HG02798 (cell line): ENCODE measurements at regions not wholly inside any gene's neighbourhood (a gene's known extent, or its start where the extent isn't known, plus 50 kb on each side); places are given as distances from the start of the nearest gene placed in this dataset.

Experiments
- ATAC-seq: cut with Tn5 transposase; IDR thresholded peaks from one replicate; pipeline ENCODE4 v1.9.1; 2021; ENCODE audit warnings: mild to moderate bottlenecking; ENCODE audit not compliant: unreplicated experiment, poor library complexity

DNA sequence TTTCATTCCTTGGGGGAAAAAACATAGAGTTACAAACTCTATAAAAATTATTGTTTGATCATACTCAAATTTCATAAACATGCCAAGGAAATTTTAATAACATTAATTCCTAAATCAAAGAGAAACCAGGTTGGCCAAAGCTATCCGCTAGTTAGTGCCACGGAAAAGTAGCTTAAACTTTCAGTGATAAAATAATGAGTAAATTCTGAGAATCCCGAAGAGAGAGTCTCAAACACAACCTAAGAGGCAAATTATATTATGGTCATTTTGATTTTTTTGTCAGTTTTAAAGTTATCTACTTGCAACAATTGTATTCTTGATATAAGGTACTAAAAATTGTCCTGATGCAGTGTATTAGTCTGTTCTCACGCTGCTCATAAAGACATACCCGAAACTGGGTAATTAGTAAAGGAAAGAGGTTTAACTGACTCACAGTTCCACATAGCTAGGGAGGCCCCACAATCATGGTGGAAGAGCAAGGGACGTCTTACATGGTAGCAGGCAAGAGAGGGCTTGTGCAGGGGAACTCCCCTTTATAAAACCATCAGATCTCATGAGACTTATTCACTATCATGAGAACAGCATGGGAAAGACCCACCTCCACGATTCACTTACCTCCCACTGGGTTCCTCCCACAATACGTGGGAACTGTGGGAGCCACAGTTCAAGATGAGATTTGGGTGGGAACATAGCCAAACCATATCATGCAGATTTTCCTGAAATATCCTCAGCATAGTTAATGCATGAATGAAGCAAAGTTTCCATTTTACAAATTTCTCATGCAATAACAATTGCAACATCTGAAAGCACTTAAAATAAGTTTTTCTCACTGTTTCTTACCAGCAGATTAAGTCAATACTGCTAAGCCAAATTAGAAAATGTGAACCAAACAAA is 205.9 kb upstream of the STK17B start:
- ATAC-seq = peak; percentile 63

DNA sequence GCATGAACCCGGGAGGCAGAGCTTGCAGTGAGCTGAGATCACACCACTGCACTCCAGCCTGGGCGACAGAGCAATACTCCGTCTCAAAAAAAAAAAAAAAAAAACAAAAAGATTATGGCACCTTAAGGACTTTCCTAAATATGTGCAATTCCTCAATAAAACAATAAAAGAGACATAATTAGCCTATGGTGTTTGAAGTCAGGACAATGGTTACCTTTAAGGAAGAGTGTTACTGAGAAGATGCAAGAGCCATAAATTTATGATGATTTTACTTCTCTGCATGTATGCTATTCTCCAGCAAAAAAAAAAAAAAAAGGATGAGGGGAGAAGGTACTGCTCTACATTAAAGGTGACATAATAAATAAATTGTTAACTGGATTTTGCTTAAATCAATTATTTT is 208.2 kb upstream of the STK17B start:
- ATAC-seq = no peak

- peak; percentile 26 for ATAC-seq
Measured at GRCh38 chr2:196380098-196380497, 208.7 kb upstream of the STK17B start.

GRCh38 chr2:196380575-196380974 is 209.2 kb upstream of the STK17B start:
- ATAC-seq = no peak

- no peak for ATAC-seq
Measured at GRCh38 chr2:196381464-196381863, 210.1 kb upstream of the STK17B start.

GRCh38 chr2:196383799-196384198 is 212.4 kb upstream of the STK17B start:
- no peak for ATAC-seq

- peak; percentile 61 for ATAC-seq
Measured at GRCh38 chr2:196384729-196385128, 213.4 kb upstream of the STK17B start.

DNA sequence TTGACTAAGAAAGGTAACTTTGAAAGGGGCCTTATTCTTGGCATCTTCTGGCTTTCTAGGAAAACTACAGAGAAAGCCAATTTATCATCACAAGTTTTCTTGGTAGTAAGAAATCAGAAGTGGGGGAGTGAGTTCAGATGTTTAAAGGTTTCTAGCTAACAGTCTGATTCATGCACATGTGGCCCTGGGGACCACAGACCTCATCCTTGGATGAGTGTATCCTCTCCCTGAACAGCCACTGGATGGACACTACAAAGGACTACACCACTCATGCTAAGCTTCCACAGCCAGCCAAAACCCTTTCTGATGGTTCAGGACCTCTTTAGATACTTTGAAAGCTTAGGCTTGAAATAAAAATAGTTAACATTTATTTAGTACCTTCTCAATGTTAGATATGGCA is 218.3 kb upstream of the STK17B start:
- no peak for ATAC-seq

DNA sequence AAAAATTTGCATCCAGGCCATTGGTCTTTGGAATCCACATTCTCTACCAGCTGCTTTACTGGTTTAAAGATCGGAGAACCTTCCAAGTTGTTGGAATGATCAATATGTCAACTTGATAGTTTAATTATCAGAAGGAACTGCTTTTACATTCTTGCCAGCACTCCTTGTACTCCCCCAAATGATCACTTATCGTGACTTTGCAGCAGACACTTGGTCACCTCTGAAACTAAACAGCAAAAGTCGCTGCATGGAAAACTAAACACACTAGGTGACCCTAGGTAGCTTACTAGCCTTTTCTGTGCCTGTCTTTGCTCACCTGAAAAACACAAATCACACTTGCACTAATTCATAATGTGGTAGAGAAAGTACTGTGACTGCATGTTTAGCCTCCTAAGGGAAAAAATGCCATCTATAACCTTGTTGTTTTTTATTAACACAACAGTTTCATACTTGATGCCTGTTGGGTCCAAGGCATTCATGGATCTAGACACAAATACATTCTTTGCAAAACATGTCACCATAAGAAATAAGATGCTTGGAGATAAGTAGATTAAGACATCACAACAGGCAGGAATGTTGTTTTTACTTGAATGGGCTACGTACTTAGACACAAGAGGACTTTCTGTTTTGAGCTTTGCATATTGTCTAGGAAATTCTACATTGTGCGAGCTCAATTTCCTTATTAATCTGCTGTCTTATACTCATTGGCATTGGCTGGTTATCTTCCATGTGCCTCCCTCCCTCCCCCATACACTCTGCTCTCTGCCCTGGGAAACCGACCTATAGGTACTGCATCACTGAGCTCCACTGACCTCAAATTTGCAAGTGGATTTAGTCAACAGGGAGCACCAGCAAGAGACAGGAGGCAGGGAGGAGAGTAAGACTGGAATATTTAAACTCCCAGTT is 219.1 kb upstream of the STK17B start:
- peak; percentile 69 for ATAC-seq

DNA sequence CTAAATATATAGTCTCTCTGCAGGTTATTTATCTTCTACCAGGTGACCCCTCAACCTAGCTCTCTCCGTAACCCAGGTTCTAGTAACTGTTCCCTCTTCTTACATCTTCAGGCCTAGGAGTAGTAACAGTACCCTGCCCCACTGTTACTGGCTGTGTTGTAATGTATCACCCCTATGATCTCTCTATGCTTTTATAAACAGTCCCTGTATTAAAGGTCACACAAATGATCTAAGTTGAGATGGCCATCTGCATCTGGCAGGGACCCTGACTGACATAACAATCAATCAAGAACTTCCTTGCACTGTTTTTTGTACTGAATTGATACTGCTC is 219.7 kb upstream of the STK17B start:
- ATAC-seq = peak; percentile 35

- no peak for ATAC-seq
Measured at GRCh38 chr2:196399096-196399495, 227.7 kb upstream of the STK17B start.

DNA sequence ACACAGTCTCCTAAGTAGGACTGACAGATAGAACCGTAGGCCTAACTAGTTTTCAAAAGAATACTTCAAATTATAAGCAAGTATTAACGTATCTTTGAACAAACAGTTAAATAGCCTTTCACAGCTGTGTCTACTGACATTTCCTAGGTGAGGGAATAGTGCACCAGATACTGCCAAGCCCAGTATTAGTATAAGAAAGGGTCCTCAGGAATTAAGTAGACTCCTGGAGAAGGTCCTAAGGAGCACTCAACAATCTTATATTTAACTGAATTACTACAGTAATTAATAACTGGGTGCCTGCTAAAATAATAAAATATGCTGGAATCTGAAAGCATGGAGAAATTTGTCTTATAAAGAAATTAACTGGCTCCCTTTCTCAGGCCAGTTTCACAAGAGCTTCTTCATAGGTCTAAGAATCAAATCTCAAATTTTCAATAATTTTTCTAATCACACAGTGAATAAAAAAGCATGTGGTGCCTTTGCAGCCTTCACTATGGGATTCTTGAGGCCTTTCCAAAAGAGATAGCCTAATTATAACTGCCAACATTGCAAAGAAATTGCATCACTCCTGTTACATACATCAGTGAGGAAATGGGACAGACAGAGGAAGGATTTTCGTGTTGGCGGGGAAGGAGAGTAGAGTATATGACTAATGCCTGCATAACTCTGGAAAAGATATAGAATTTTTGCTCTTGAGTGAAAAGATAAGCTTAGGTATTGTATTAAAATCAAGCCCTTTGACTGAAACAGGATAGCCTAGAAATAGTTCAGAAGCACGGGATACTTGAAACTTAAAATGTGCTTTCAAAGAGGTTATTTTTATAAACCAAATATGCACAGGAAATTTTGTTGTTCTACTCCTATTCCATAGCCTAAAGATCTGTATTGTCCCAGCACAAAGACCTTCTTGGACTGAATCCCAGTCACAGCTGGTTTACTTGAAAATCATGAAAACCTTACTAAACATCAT is 228.6 kb upstream of the STK17B start:
- no peak for ATAC-seq

DNA sequence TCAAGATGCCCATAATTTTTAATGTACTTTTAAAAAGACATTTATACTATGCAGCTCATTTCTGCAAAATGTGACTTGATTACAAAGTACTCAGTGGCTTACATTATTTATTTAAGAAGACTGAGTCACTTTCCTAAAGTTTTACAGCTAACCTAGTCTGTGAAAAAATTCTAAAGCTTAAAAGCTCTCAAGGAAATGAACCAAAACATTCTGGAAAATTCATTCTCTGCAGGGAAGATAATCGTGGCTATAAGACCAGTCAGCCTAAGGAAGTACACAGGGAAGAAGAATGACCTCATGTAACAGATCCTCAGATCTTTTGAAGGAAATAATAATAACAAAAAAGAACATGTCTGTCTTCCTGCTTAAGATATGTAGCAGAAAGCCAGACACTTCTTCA is 232.1 kb upstream of the STK17B start:
- no peak for ATAC-seq

- no peak for ATAC-seq
Measured at GRCh38 chr2:196404276-196404675, 232.9 kb upstream of the STK17B start.

DNA sequence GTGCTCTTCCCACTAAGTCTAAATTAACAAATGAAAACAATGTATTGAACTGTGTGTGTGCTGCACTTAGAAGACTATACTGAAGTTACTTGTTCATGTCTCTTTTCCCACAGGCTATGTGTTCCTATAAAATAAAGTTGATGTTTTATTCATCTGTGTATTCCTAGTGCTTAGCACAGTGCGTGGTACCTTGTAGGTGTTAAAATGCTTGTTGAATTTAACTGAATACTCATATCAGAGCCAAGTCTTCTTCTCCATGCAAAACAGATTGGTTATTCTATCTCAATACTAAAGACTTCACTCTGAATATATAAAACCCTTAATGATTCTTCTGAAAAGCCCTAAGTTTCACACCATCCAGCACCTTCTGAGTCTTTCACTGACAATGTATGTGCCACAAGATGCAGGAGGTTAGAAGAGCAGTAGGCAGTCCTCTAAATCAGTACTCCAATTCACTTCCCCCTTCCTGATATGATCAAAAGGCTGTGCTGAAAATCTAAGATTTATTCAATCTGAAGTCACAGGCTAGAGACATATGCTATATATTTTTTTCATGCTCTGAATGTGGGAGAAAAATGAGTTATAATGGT is 231.7 kb upstream of the CCDC150 start:
- ATAC-seq = peak; percentile 52

DNA sequence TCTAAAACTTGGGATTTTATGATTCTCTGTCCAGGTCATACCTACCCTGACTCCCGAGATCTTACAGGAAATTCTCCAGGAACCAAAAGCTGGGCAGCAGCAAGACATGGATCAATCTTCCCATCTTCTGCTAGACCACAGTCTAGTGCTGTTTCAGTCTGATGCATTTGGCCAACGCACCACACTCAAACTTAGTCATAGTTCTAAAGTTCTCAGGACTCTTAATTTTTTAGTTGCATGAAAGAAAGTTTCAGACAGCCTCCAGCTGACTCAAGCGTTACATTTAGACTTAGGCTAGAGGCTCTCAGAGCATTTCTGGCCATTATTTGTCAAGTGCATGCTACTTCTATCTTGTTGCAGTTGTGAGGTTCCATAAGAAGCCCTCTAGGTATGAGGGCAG is 230.1 kb upstream of the CCDC150 start:
- ATAC-seq = peak; percentile 50

GRCh38 chr2:196410008-196410407 is 229.5 kb upstream of the CCDC150 start:
- no peak for ATAC-seq

GRCh38 chr2:196413821-196414274 is 225.7 kb upstream of the CCDC150 start:
- peak; percentile 85 for ATAC-seq

DNA sequence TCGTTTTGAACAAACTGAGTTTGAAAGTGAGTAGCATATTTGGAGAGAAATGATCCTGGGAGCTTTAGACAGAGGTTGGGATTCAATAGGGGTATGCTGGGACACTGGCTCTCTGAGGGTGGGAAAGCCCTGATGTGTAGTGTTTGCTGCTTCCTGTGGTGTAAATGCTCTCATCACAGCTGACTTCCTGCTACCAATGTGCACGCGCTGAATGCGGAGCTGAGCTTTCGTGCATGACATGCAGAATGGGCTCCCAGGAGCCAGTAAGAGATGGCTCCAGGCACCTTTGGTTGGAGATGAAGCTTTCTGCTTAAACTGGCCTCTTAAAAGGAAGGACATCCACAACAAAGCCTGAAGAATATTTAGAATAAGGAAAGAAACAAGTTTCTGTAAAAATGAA is 224.1 kb upstream of the CCDC150 start:
- peak; percentile 57 for ATAC-seq

GRCh38 chr2:196420143-196420542 is 219.4 kb upstream of the CCDC150 start:
- ATAC-seq = no peak
